ENCODE measurements at regions not wholly inside any gene's neighbourhood (a gene's known extent, or its start where the extent isn't known, plus 50 kb on each side); places are given as distances from the start of the nearest gene placed in this dataset.

GRCh38 chr1:96998466-96998865 is 276.9 kb downstream of the PTBP2 start:
- TF ChIP-seq GATA2 (IDR thresholded peaks at IDR 0.05; ENCODE audit: low read depth, low read length) (no peak), GATA3 (IDR thresholded peaks at IDR 0.05; ENCODE audit: low read depth, low read length) (no peak)

Measured in SH-SY5Y (cell line).